Endothelial cell of umbilical vein (primary cell): ENCODE measurements at regions not wholly inside any gene's neighbourhood (a gene's known extent, or its start where the extent isn't known, plus 50 kb on each side); places are given as distances from the start of the nearest gene placed in this dataset.

Experiments
- BruUV-seq: library from RNA; stranded (reverse); fragments of 400-500 nt; replicated peaks from 2 replicates; lab custom pipeline; 2021; lab: Mats Ljungman, UMichigan
- CTCF ChIA-PET: fragments of 300-600, 350-600 bp; sonication (Branson Sonifier 250); formaldehyde crosslinking; loops from one replicate; lab custom pipeline; 2021; ENCODE audit warnings: antibody characterized with exemption, inconsistent platforms; lab: Charles Lee
- POLR2A ChIA-PET: fragments of 300-600, 350-600 bp; sonication (Branson Sonifier 250); formaldehyde crosslinking; loops from one replicate; lab custom pipeline; 2021; ENCODE audit warnings: antibody characterized with exemption, inconsistent platforms; lab: Charles Lee
- DNase-seq: peaks from one replicate; pipeline ENCODE4 v3.0.0-alpha.2; 2011; ENCODE audit warnings: low read depth, low spot score
- FAIRE-seq: peaks from 2 replicates; lab custom pipeline; 2011; peaks lifted over from hg19 to GRCh38; lab: Jason Lieb, UNC
- H2AFZ ChIP-seq: 2 replicates; pipeline ENCODE4 v1.6.0; 2012; ENCODE audit warnings: low read depth, low read length, control low read depth, inconsistent platforms
- H3K27ac ChIP-seq: 2 replicates; pipeline ENCODE4 v1.5.1; 2011; ENCODE audit warnings: low read depth, mild to moderate bottlenecking, control low read depth, low read length, moderate library complexity; ENCODE audit not compliant: insufficient read depth
- H3K27me3 ChIP-seq, 2 experiments: 2 replicates each; pipeline versions ENCODE4 v1.6.0 to v1.6.1; 2011; ENCODE audit warnings: low read length in 2 of 2, mixed read lengths in 1 of 2; ENCODE audit not compliant: control insufficient read depth in 2 of 2, insufficient read depth in 2 of 2
- H3K36me3 ChIP-seq, 2 experiments: 2 replicates in 1 of 2; 3 replicates in 1 of 2; pipeline ENCODE4 v1.5.1; 2011; ENCODE audit warnings: low read length in 2 of 2, mild to moderate bottlenecking in 1 of 2, moderate library complexity in 1 of 2; ENCODE audit not compliant: control insufficient read depth in 2 of 2, insufficient read depth in 2 of 2; ENCODE audit errors: extremely low read depth in 1 of 2
- H3K4me1 ChIP-seq: 3 replicates; pipeline ENCODE4 v1.5.1; 2011; ENCODE audit warnings: mild to moderate bottlenecking, low read length; ENCODE audit not compliant: control insufficient read depth, insufficient read depth; ENCODE audit errors: extremely low read depth
- H3K4me2 ChIP-seq: 2 replicates; pipeline ENCODE4 v1.6.1; 2011; ENCODE audit warnings: low read length, control low read depth, mixed read lengths; ENCODE audit not compliant: insufficient read depth
- H3K4me3 ChIP-seq, 3 experiments: fragments of 200-600 bp in 1 of 3; sonication (generic), shearing (Covaris generic) in 1 of 3; replicated peaks in 1 of 3; 2 replicates each; pipeline ENCODE4 v1.5.1; 2011 to 2016; ENCODE audit warnings: control low read depth in 3 of 3, low read length in 3 of 3, mild to moderate bottlenecking in 2 of 3, inconsistent platforms in 1 of 3, low read depth in 1 of 3, moderate library complexity in 1 of 3; ENCODE audit not compliant: insufficient read depth in 1 of 3
- H3K79me2 ChIP-seq: 2 replicates; pipeline ENCODE4 v1.6.0; 2012; ENCODE audit warnings: low read length, inconsistent platforms; ENCODE audit not compliant: control insufficient read depth, insufficient read depth
- H3K9ac ChIP-seq: replicated peaks from 2 replicates; pipeline ENCODE3; 2011; ENCODE audit warnings: low read length, control low read depth; ENCODE audit not compliant: insufficient read depth; ENCODE audit errors: extremely low read depth
- H3K9me1 ChIP-seq: replicated peaks from 3 replicates; pipeline ENCODE4 v1.6.0; 2011; ENCODE audit warnings: mild to moderate bottlenecking, low read length; ENCODE audit not compliant: control insufficient read depth, insufficient read depth; ENCODE audit errors: extremely low read depth
- H3K9me3 ChIP-seq: replicated peaks from 2 replicates; pipeline ENCODE4 v1.5.1; 2012; ENCODE audit warnings: low read length, inconsistent platforms; ENCODE audit not compliant: control insufficient read depth, insufficient read depth
- H4K20me1 ChIP-seq: replicated peaks from 2 replicates; pipeline ENCODE3; 2011; ENCODE audit warnings: mild to moderate bottlenecking, low read length; ENCODE audit not compliant: control insufficient read depth, insufficient read depth; ENCODE audit errors: extremely low read depth
- EZH2 ChIP-seq: IDR thresholded peaks from 2 replicates; pipeline ENCODE4 v1.6.1; 2012; ENCODE audit warnings: borderline replicate concordance, low read depth, mild to moderate bottlenecking, moderate library complexity, low read length, inconsistent platforms; ENCODE audit not compliant: severe bottlenecking
- FOS ChIP-seq: IDR thresholded peaks from 2 replicates; pipeline ENCODE4 v1.6.1; 2011; ENCODE audit warnings: mild to moderate bottlenecking, low read length, moderate library complexity, borderline replicate concordance; ENCODE audit not compliant: insufficient read depth
- GATA2 ChIP-seq: IDR thresholded peaks from 2 replicates; pipeline ENCODE4 v1.7.0; 2011; ENCODE audit warnings: low read depth, mild to moderate bottlenecking, moderate library complexity, mixed read lengths, low read length; ENCODE audit not compliant: insufficient read length, insufficient read depth
- JUN ChIP-seq: IDR thresholded peaks from 2 replicates; pipeline ENCODE4 v1.6.1; 2011; ENCODE audit warnings: borderline replicate concordance, low read depth; ENCODE audit not compliant: insufficient read length, insufficient read depth
- MAX ChIP-seq: IDR thresholded peaks from 2 replicates; pipeline ENCODE4 v1.6.1; 2011; ENCODE audit not compliant: insufficient read depth, insufficient read length
- MYC ChIP-seq: IDR thresholded peaks from one replicate; pipeline ENCODE4 v1.6.1; 2011; ENCODE audit warnings: mild to moderate bottlenecking, low read depth, low read length
- POLR2A ChIP-seq: IDR thresholded peaks from 2 replicates; pipeline ENCODE4 v1.6.1; 2012; ENCODE audit warnings: low read depth, mild to moderate bottlenecking, control low read depth, low read length
- POLR2AphosphoS5 ChIP-seq: IDR thresholded peaks from 2 replicates; pipeline ENCODE4 v1.6.1; 2012; ENCODE audit warnings: low read depth, mild to moderate bottlenecking, control low read depth, low read length, moderate library complexity; ENCODE audit not compliant: insufficient read depth
- dilution Hi-C: fragments of 300-500 bp; cut with MboI; formaldehyde crosslinking; loops from one replicate; pipeline ENCODE4 v1.15.0; 2019; ENCODE audit warnings: low sequenced_read_pairs; ENCODE audit not compliant: extremely low pct_ligation_motif_present
- intact Hi-C: fragments of 100-400 bp; cut with micrococcal nuclease; formaldehyde crosslinking; loops from one replicate; pipeline ENCODE4 v1.10.0; 2022
- TF ChIP-seq, protein P1 (sequence below), 2 donors: IDR thresholded peaks; 1 replicate in 1 of 2; 2 replicates in 1 of 2; pipeline ENCODE4 v1.5.1; 2011; ENCODE audit warnings: low read length in 2 of 2, mild to moderate bottlenecking in 2 of 2, moderate library complexity in 2 of 2, control low read depth in 1 of 2, inconsistent platforms in 1 of 2, low read depth in 1 of 2; ENCODE audit not compliant: insufficient read depth in 1 of 2; ENCODE audit errors: extremely low read depth in 1 of 2

DNA sequence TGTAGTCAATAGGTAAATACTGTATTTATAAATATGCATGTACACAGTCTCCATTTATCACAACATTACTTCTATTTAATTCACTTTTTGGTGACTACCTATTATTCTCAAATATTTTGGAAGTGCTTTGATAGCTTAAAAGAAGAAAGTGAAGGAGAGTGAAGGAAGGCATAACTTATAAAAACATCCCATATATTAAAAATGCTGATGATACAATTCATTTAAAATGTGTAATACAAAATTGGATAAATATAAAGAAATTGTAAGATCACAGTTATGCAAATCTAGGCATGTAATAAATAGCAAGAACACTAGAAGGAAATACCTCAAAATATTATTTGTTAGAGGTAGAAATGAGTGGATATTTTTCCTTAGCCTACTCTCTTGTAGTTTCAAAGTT is 111.6 kb upstream of the ADTRP start:
- BruUV-seq = no TSS peak
- POLR2A ChIA-PET = no interaction called here
- dilution Hi-C loops = no loop called here

More for the DNA sequence above, 111.6 kb upstream of the ADTRP start:
- DNase-seq (no peak), FAIRE-seq (no peak)
- no peak overlapping the region for H3K4me2 ChIP-seq
- H3K4me1 ChIP-seq = no peaks in the 10 kb centered on the region
- H3K36me3 ChIP-seq = no peaks in the 10 kb centered on the region
- CTCF ChIA-PET = no interaction called here
- no peaks in the 10 kb centered on the region for H3K79me2 ChIP-seq
- H3K9me1 ChIP-seq = no peaks in the 10 kb centered on the region
- no peaks in the 10 kb centered on the region for H4K20me1 ChIP-seq
- no peaks in the 10 kb centered on the region for H3K9me3 ChIP-seq
- intact Hi-C loops = no loop called here
- no peak overlapping the region for H3K4me3 ChIP-seq
- H3K27ac ChIP-seq = no peak overlapping the region
- no peak overlapping the region for H2AFZ ChIP-seq
- no peak overlapping the region for H3K9ac ChIP-seq
- no peaks in the 10 kb centered on the region for H3K27me3 ChIP-seq
- no peak for TF ChIP-seq POLR2A
- no peak for TF ChIP-seq MYC
- TF ChIP-seq POLR2AphosphoS5 = no peak
- no peak for TF ChIP-seq GATA2
- no peak for TF ChIP-seq FOS
- no peak for TF ChIP-seq JUN
- TF ChIP-seq, protein P1, sequence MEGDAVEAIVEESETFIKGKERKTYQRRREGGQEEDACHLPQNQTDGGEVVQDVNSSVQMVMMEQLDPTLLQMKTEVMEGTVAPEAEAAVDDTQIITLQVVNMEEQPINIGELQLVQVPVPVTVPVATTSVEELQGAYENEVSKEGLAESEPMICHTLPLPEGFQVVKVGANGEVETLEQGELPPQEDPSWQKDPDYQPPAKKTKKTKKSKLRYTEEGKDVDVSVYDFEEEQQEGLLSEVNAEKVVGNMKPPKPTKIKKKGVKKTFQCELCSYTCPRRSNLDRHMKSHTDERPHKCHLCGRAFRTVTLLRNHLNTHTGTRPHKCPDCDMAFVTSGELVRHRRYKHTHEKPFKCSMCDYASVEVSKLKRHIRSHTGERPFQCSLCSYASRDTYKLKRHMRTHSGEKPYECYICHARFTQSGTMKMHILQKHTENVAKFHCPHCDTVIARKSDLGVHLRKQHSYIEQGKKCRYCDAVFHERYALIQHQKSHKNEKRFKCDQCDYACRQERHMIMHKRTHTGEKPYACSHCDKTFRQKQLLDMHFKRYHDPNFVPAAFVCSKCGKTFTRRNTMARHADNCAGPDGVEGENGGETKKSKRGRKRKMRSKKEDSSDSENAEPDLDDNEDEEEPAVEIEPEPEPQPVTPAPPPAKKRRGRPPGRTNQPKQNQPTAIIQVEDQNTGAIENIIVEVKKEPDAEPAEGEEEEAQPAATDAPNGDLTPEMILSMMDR (IDR thresholded peaks at IDR 0.05; ENCODE audit: extremely low read depth in 1 of 2, insufficient read depth in 1 of 2, low read depth in 1 of 2, low read length in 2 of 2) = no peak
- no peak for TF ChIP-seq EZH2
- no peak for TF ChIP-seq MAX
